ENCODE measurements at regions not wholly inside any gene's neighbourhood (a gene's known extent, or its start where the extent isn't known, plus 50 kb on each side); places are given as distances from the start of the nearest gene placed in this dataset.
"Not testable (repeated sequence)": the region's sequence is repeated elsewhere in the genome, so short reads cannot be mapped to it uniquely, and the experiment has no call there.

- no peak for DNase-seq (ENCODE audit: low read depth in 3 of 3, low spot score in 1 of 3)
Observed at GRCh38 chr3:31096661-31097395, 202.4 kb upstream of the GADL1 start.

DNA sequence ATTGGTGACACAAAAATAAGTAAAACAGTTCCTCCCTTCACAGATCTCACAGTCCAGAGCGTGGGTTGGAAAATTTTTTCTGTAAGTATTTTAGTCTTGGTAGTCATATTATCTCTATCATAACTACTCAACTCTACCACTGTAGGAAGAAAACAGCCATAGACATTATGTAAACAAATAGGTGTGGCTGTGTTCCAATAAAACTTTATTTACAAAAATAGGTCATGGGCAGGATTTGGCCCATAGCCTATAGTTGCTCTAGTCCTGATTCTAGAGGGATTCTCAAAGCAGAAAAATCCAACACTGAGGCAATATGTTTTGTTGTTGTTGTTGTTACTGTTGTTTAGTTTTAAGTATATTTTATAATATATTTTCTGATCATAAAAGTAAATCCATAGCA lies 206.1 kb upstream of the GADL1 start:
- DNase-seq (ENCODE audit: low read depth in 3 of 3, low spot score in 1 of 3) = no peak

GRCh38 chr3:31101285-31101684 lies 206.8 kb upstream of the GADL1 start:
- not testable (repeated sequence) for DNase-seq (ENCODE audit: low read depth in 3 of 3, low spot score in 1 of 3)

DNA sequence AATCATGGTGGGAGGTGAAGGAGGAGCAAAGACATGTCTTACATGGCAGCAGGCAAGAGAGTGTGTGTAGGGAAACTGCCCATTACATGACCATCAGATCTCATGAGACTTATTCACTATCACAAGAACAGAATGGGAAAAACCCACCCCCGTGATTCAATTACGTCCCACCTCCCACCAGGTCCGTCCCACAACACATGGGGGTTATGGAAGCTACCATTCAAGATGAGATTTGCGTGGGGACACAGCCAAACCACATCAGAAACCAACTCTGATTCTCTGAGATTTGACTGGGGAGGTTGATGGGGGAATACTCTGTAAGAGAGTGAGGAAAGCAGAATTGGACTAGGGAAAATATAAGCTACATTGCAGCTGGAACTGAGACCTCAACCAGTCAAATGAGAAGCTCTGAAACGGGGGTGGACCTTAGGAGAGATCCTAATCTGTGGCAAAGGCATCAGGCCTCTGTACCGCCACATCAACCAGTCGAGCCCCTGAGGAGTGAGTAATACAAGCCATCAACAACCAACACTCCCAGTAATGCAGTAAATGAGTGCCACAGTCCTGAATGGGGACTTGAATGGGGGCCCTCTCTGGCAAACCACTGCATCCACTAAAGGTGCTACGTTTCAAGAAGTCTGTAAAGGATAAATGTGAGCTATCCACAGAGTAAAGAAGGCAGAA lies 207.9 kb upstream of the GADL1 start:
- no peak for DNase-seq (ENCODE audit: low read depth in 3 of 3, low spot score in 1 of 3)

GRCh38 chr3:31103181-31103580 lies 208.7 kb upstream of the GADL1 start:
- DNase-seq (ENCODE audit: low read depth in 3 of 3, low spot score in 1 of 3) = no peak

- no peak for DNase-seq (ENCODE audit: low read depth in 3 of 3, low spot score in 1 of 3)
Observed at GRCh38 chr3:31103623-31104180, 209.2 kb upstream of the GADL1 start.

GRCh38 chr3:31105011-31105410 lies 210.6 kb upstream of the GADL1 start:
- DNase-seq (ENCODE audit: low read depth in 3 of 3, low spot score in 1 of 3) = no peak

GRCh38 chr3:31105438-31106077 lies 211.1 kb upstream of the GADL1 start:
- DNase-seq (ENCODE audit: low read depth in 3 of 3, low spot score in 1 of 3) = no peak

DNA sequence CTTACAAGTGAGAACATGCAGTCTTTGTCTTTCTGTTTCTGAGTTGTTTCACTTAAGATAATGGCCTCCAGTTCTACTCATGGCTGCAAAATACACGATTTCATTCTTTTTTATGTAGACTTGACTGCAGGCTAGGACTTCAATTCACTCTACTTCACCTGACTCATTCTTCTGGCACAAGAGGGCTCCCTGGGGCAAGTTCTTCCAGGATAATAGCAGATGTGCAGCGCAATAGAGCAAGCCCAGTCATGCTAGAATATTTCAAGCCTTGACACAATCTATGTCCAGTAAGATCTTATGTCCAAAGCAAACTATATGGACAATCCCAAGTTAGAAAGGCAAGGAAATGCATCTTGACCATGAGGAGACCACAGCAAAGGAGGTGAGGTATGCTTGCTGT lies 211.7 kb upstream of the GADL1 start:
- DNase-seq (ENCODE audit: low read depth in 3 of 3, low spot score in 1 of 3) = no peak

DNA sequence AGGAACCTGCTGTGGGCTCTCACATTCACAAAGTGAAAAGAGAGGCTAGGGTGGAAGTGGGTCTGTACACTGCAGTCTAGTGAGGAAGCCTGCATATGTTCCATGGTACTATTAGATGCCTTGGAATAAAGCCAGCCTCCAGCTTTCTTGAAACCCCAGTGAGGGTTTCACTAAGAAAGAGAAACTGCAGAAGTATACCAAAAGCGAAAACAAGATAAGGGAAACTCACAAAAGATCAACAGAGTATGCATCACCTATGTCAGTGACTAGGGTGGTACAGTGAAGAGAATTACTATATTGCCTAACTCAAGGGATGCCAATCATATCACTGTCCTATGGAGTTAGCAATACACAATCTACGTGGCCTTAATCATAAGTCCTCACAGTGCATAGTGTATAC lies 212.5 kb upstream of the GADL1 start:
- DNase-seq (ENCODE audit: low read depth in 3 of 3, low spot score in 1 of 3) = no peak

GRCh38 chr3:31114929-31115283 lies 220.4 kb upstream of the GADL1 start:
- no peak for DNase-seq (ENCODE audit: low read depth in 3 of 3, low spot score in 1 of 3)

GRCh38 chr3:31115531-31115930 lies 221.1 kb upstream of the GADL1 start:
- not testable (repeated sequence) for DNase-seq (ENCODE audit: low read depth in 3 of 3, low spot score in 1 of 3)

DNA sequence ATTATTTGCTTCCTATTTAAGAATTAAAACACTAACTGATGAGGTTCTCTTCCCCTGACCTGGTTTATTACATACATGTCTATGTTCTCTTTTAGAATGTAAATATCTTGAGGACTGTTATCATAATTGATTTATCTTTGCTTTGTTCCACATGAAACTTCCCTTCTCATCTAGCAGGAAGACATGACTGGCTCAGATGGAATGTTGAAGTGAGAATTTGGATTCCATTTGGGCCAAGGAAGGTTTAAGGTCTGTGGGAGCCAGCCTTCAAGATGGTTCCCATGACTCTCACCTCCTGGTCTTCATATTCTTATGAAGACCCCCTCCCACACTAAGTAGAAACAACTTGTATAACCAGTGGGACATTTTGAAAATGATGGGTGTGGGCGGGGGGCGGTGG lies 222.2 kb upstream of the GADL1 start:
- DNase-seq (ENCODE audit: low read depth in 3 of 3, low spot score in 1 of 3) = no peak

- no peak for DNase-seq (ENCODE audit: low read depth in 3 of 3, low spot score in 1 of 3)
Observed at GRCh38 chr3:31117854-31118253, 223.4 kb upstream of the GADL1 start.

GRCh38 chr3:31124373-31124772 lies 229.9 kb upstream of the GADL1 start:
- DNase-seq (ENCODE audit: low read depth in 3 of 3, low spot score in 1 of 3) = no peak

DNA sequence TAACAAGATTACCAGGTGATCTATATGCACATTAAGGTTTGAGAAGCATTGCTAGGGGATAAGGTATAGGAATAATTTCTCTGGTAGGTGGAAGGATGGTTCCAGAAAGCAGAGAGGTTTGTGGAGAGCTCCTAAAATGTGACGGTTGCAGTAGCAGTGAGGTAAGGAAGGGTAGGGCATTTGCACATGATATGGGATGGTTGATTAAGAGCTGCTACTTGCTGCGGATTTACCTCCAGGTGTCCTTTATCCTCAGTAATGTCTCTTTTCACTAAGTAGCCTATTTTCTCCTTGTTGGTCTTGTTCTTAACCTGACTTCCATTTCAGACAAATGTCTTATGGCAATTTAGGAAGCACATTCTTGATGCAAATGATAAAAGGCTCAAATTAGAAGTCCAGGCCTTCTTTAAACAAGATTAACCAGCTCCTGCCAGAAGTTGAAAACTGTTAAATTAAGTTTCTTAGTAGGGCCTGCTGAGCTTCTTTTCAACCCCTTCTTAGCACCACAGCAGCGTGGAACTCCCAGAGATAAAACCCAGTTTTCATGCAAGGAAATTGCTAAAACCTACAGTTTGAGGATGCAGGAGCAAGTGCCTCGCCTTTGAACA lies 231.1 kb upstream of the GADL1 start:
- no peak for DNase-seq (ENCODE audit: low read depth in 3 of 3, low spot score in 1 of 3)

- no peak for DNase-seq (ENCODE audit: low read depth in 3 of 3, low spot score in 1 of 3)
Observed at GRCh38 chr3:31129241-31129640, 234.8 kb upstream of the GADL1 start.

DNA sequence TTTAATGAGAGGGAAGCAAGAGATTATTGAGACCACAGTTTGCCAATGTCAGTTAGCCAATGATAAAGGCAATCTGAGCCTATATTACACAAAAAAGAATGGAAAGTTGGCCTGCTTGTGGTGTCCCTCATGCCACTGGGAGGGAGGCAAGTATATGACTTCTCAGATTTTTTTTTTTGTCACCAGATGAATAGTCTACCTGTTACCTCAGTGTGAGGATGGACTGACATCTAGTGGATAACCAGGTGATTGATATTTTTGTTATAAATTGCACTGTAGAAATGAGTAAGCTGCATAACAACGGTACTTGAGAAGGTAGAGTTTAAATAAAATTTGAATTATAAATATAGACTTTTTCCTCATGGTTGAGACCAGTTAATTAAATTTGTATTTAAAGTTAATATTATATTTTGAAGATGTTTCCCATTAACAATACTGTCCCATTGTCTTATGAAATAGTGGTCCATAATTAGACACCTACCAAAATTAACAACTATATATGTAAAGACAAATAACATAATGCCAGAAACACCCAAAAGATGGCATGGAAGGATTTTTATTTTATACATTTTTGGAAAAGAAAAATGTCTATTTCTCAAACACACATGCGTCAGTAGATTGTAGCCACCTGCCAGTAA lies 237.8 kb upstream of the GADL1 start:
- DNase-seq (ENCODE audit: low read depth in 3 of 3, low spot score in 1 of 3) = no peak

DNA sequence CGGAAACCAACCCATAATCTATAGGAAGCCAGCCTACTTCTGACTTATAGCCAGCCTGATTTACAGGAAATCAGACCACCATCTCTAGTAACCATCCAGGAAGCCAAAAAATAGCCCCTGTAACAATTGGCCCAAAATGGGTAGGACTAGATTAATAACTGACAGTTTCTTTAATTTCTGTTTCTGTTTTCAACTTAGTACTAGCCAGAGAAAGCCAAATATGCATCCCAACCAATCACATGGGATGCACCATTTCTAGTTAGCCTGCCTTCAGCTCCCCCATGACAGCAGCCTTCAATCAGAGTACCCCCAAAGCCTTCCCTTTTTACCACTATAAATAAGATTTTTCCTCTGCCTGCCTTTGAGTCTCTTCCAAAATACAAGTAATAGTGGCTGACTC lies 239.1 kb upstream of the GADL1 start:
- no peak for DNase-seq (ENCODE audit: low read depth in 3 of 3, low spot score in 1 of 3)

- DNase-seq (ENCODE audit: low read depth in 3 of 3, low spot score in 1 of 3) = no peak
Observed at GRCh38 chr3:31135546-31135945, 241.1 kb upstream of the GADL1 start.

DNA sequence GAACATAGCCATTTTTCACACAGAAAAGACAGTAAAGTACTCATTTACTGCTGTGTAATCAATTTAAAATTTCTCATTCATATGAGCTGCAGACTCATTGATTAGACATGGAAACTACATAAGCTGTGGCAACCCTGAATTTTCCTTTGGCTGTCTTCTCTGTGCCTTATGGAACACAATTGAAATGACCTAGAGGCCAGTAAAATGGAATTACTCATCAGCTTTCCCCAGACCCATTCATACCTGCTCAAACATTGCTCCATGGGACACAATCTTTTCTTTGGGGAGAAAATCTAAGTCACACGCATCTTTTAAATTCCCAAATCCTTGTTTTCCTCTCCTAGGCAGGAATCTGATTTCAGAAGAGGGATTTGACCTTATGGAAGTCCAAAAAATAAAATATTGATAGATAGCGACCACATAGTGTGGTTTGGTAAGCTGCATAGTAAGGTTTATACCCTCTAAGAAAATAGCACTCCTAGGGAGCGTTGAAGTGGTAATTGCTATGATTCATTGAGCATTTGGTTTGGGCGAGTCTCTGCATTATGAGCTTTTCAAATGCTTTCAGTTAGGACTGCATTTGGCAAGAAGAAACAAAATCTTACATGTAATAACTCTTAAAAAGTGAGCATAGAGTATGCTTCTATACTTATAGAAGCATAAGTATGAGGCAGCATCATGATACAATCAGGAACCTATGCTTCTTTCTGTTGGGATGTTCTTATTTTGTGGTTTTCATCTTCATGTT lies 243.4 kb upstream of the GADL1 start:
- no peak for DNase-seq (ENCODE audit: low read depth in 3 of 3, low spot score in 1 of 3)

Measured in stimulated activated CD4-positive, alpha-beta T cell treated with anti-CD3 and anti-CD28 coated beads, TNF-alpha, amount 100 ng/mL, for 1 hour (primary cell).